ENCODE measurements at regions not wholly inside any gene's neighbourhood (a gene's known extent, or its start where the extent isn't known, plus 50 kb on each side); places are given as distances from the start of the nearest gene placed in this dataset.

DNA sequence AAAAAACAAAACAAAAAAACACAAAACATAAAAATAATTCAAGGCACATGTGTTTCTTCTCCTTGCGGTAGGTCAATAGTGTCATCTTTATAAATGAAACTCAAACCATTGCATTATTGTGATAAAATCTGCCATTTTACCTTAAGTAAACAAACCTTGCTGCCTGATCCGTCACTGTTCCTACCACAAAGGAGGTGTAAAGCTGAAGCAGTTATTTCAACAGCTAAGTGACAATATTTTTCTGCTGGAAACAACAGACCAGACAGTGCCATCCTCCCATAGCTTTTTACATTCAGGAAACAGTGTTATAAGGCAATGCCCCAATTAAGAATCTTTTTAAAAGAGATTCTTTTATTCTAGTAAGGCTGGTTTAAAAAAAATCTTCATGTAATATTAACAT lies 242.7 kb downstream of the PPP1R2C start:
- TF ChIP-seq, protein P1, sequence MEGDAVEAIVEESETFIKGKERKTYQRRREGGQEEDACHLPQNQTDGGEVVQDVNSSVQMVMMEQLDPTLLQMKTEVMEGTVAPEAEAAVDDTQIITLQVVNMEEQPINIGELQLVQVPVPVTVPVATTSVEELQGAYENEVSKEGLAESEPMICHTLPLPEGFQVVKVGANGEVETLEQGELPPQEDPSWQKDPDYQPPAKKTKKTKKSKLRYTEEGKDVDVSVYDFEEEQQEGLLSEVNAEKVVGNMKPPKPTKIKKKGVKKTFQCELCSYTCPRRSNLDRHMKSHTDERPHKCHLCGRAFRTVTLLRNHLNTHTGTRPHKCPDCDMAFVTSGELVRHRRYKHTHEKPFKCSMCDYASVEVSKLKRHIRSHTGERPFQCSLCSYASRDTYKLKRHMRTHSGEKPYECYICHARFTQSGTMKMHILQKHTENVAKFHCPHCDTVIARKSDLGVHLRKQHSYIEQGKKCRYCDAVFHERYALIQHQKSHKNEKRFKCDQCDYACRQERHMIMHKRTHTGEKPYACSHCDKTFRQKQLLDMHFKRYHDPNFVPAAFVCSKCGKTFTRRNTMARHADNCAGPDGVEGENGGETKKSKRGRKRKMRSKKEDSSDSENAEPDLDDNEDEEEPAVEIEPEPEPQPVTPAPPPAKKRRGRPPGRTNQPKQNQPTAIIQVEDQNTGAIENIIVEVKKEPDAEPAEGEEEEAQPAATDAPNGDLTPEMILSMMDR (IDR thresholded peaks at IDR 0.05; ENCODE audit: insufficient read depth, missing control alignments), result no peak

DNA sequence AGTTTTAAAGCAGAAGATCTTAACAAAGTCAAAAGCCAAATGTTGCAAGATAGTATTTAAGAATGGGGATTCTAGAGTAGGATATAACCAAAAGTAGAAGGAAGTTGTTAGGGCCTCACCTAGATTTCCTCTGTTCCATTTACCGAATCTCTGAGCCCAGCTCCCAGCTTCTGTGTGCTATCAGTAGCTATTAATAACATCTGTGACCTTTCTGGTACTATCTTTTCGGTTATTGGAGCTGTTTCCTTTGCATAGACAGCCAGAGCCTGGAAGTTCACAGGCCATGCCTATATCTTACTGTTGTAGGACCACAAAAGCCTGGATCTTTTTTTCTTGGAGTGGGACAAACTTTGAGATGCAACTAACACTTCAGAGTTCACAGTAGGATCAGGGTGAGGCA lies 244.2 kb downstream of the PPP1R2C start:
- FAIRE-seq, result no peak
- no peak for DNase-seq (ENCODE audit: insufficient read length, low spot score)
- TF ChIP-seq, protein P1 (IDR thresholded peaks at IDR 0.05; ENCODE audit: insufficient read depth, missing control alignments), result no peak

More for the DNA sequence above, 242.7 kb downstream of the PPP1R2C start:
- FAIRE-seq (no peak), DNase-seq (ENCODE audit: insufficient read length, low spot score) (no peak)

DNA sequence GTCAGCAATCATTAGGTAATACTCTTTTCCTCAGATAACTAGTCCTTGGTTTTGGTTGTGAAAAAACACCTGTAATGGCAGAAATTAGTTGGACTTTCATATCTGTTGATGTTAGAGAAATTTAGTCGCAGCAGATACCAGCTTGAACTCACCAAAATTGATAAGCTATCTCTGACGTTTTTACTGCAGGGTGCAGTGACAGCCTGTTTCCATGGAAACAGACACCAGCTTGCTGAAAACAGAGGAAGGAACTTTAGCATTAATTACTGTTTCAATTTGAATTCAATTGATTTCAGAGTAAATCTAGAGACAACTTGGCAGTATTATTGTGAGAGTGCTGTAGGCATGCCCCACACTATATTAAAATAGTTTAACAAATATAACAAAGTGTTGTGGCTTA lies 246.5 kb downstream of the PPP1R2C start:
- TF ChIP-seq, protein P1 (IDR thresholded peaks at IDR 0.05; ENCODE audit: insufficient read depth, missing control alignments), result no peak
- FAIRE-seq, result no peak
- no peak for DNase-seq (ENCODE audit: insufficient read length, low spot score)

DNA sequence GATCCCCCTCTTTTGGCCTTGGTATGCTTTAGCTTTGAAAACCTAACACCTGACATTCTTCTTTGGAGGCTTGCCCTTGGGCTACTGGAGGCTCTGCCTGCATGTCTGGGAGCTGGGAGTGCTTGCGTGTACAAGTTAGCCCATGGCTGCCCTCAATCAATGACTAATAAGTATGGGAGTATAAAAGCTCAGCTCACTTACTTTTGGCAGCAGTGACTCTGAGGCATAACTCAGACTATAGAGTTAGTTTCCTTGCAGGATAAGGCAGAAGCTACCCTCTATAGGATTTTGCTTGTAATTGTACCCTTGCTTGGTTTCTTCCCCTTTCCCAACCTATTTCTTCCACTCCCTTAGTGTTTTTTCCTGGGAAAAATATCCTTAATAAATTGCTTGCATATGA lies 247.9 kb downstream of the PPP1R2C start:
- TF ChIP-seq, protein P1 (IDR thresholded peaks at IDR 0.05; ENCODE audit: insufficient read depth, missing control alignments), result no peak
- no peak for FAIRE-seq
- DNase-seq (ENCODE audit: insufficient read length, low spot score), result no peak

GRCh38 chrX:42524379-42524778 lies 253.6 kb downstream of the PPP1R2C start:
- DNase-seq (ENCODE audit: insufficient read length, low spot score) (no peak), FAIRE-seq (no peak)
- TF ChIP-seq, protein P1 (IDR thresholded peaks at IDR 0.05; ENCODE audit: insufficient read depth, missing control alignments), result no peak

- no peak for FAIRE-seq
- DNase-seq (ENCODE audit: insufficient read length, low spot score), result no peak
These were observed 258.2 kb downstream of the PPP1R2C start for GRCh38 chrX:42519666-42520231.

GRCh38 chrX:42515939-42516338 lies 262.0 kb downstream of the PPP1R2C start:
- TF ChIP-seq, protein P1 (IDR thresholded peaks at IDR 0.05; ENCODE audit: insufficient read depth, missing control alignments), result no peak
- DNase-seq (ENCODE audit: insufficient read length, low spot score) (no peak), FAIRE-seq (no peak)

More at GRCh38 chrX:42519666-42520231, 258.2 kb downstream of the PPP1R2C start:
- TF ChIP-seq, protein P1 (IDR thresholded peaks at IDR 0.05; ENCODE audit: insufficient read depth, missing control alignments), result no peak
